HG02623 (cell line): ENCODE measurements at regions not wholly inside any gene's neighbourhood (a gene's known extent, or its start where the extent isn't known, plus 50 kb on each side); places are given as distances from the start of the nearest gene placed in this dataset.

Source experiments
- ATAC-seq: cut with Tn5 transposase; IDR thresholded peaks from one replicate; pipeline ENCODE4 v1.9.1; 2021; ENCODE audit warnings: moderate library complexity; ENCODE audit not compliant: unreplicated experiment

- ATAC-seq = no peak
Measured at GRCh38 chr9:13505797-13506196, 226.3 kb upstream of the MPDZ start.

DNA sequence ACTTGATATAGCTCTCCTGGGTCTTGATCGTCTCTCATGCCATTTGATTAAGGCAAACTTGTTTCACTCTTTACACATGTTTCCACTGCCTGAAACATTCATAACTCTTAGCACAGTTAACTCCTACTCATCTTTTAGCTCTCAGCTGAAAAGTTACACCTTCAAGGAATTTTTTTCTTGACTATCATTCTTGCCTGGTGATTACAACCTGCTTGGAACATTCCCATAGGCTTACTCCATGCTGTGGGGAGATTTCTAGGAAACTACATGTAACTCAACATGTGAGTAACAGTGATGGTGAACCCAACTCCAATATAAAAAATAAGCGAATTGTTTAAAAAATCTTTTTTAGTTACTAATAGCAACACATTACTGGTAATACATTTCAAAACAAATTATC lies 224.1 kb upstream of the MPDZ start:
- ATAC-seq = no peak

GRCh38 chr9:13502484-13502883 lies 223.0 kb upstream of the MPDZ start:
- ATAC-seq = no peak

DNA sequence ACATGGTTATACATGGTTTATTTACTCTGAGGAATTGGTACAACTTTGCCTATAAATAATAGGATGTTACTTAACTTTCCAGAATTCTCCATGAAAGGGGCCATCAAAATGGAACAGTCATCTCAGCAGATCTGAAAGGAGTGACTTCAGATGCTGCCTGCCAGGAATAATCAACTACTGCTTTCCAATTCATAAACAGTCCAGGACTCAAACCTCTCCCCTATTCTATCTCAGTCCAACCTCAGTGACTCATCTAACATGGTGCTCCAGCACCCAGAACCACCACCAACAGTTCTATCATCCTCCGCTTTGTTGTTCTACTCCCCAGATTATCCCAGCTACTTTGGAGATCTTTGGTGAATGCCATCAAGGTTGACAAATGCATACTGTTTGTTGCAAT lies 221.5 kb upstream of the MPDZ start:
- no peak for ATAC-seq

DNA sequence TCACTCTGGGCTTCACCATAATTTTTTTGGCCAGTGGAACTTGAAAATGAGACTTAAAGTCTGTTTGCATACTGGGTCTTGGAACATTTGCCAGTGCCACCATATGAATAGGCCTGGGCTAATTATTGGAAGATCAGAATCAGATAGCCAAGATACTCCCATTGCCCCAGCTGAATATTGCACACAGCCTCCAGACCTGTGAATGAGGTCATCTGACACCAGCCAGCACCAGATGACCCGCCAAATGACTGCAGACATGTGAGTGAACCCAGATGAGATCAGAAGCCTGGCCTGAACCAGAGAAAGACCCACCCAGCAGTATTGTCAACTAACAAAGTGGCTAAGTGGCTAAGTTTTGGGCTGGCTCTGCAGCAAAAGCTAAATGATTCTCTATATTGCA lies 220.5 kb upstream of the MPDZ start:
- ATAC-seq = no peak

DNA sequence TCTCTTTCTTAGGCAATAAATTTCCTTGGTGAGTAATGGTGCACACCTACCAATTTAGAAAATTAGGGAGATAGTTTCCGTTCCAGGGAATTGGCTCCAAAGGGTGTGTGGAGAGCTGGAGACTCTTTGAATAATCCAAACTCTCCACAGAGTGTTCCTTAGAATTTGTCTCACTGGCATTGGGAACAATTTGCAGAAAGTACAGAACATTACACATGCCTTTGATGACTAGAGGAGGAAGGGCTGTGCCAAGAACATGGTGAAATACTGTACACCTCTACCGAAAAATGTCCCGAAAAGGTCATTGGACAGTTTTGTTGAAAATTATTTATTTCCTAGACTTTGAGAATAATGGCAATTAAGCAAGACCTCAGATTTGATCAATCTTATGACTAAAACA lies 214.2 kb upstream of the MPDZ start:
- no peak for ATAC-seq

GRCh38 chr9:13491493-13492424 lies 212.3 kb upstream of the MPDZ start:
- no peak for ATAC-seq

- ATAC-seq = no peak
Measured at GRCh38 chr9:13491138-13491492, 211.6 kb upstream of the MPDZ start.

DNA sequence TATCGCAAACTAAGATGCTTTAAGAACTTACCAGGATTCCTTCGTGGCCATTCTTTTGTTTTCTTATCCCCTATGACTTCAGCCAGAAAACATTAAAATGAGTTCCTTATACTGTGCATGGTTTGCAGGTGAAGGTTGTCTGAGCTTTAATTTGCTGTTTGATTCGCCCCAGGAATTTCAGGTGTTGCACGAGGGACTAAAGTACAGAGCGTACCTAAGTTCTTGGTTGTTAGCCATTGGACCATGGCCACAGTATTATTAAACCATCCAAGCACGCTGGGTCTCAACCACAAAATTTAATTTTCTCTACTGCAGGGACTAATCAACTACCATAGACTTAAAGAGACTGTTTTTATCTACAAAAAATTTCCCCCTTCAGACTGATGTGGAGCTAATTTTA lies 208.4 kb upstream of the MPDZ start:
- no peak for ATAC-seq

DNA sequence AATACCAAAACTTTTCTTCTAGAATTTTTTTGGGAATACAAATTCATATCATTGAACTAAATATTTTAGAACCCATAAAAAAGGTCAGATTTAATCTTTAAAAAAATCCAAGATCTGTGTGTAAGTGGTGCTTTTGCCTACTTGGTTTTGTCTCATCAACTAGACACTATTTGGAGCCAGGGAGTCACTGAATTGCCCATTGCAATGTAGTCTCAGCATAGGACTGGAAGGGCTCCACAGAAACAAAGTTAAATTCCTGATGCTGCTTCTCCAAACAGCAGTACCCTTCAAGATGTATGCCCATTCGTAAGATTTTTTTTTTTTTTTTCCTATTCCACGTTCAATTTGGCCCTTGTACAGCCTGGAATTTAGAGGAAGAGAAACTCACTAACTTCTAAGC lies 208.0 kb upstream of the MPDZ start:
- ATAC-seq = no peak

- no peak for ATAC-seq
Measured at GRCh38 chr9:13487071-13487470, 207.6 kb upstream of the MPDZ start.

- no peak for ATAC-seq
Measured at GRCh38 chr9:13485068-13485596, 205.6 kb upstream of the MPDZ start.

- no peak for ATAC-seq
Measured at GRCh38 chr9:13484186-13484585, 204.7 kb upstream of the MPDZ start.

- ATAC-seq = no peak
Measured at GRCh38 chr9:13481274-13481673, 201.8 kb upstream of the MPDZ start.

GRCh38 chr9:13480693-13481092 lies 201.2 kb upstream of the MPDZ start:
- no peak for ATAC-seq

DNA sequence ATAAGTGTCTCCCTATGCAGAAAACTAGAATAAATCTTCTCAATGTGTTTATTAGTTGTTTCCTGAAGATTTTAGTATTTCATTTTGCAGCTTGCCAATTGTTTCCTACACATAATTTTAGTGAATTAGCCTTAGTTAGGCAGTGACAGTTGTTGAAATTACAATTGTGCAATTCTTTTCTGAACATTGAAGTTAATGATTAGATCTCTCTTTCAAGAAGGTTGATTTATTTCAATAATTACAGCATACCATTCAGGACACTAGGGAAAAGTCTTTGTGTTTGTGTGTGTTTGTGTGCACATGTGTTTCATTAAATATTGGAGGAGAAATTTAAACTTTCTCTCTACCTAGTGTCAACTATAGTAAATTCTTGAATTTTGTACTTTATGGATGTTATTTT lies 199.6 kb upstream of the MPDZ start:
- ATAC-seq = no peak

GRCh38 chr9:13478639-13479038 lies 199.1 kb upstream of the MPDZ start:
- ATAC-seq = no peak

DNA sequence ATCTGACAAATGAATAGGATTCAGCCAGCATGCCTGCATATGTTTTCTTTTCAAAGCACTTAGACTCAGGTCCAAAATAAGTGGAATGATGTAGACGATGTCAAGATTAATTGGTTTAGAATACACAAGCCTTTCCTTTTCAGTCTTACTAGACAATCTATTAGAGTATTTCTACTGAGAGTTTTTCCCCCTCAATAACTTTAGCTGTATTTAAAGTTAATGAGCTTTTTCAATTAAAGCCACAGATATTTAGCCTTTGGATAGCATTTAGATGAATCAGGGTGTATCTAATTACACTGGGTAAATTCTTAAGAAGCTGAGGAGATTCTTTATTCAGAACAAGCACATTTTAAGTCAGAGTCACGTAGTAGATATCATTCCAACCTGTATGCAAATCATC lies 198.7 kb upstream of the MPDZ start:
- no peak for ATAC-seq

DNA sequence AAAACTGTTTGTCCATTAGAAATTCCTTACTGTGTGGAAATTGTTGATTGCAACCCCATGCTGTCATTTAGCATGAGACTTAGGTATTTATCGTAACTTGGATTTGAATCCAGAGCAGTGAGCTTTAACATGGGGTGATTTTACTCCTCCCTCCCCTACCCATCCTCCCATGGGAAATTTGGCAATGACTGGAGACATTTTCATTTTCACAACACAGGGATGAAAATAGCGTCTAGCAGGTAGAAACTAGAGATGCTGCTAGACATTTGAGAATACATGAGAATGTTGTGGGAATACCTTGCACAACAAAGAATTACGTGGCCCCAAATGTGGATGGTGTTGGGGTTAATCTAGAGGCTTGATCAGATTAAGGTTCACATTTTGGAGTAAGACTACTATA lies 191.3 kb upstream of the MPDZ start:
- ATAC-seq = no peak

GRCh38 chr9:13467157-13467556 lies 187.7 kb upstream of the MPDZ start:
- no peak for ATAC-seq

GRCh38 chr9:13461414-13461991 lies 182.0 kb upstream of the MPDZ start:
- no peak for ATAC-seq

GRCh38 chr9:13459071-13459470 lies 179.6 kb upstream of the MPDZ start:
- ATAC-seq = no peak
